ENCODE measurements at regions not wholly inside any gene's neighbourhood (a gene's known extent, or its start where the extent isn't known, plus 50 kb on each side); places are given as distances from the start of the nearest gene placed in this dataset.

- no peak for DNase-seq
Measured at GRCh38 chr3:150264561-150265279, 143.4 kb upstream of the TSC22D2 start.

DNA sequence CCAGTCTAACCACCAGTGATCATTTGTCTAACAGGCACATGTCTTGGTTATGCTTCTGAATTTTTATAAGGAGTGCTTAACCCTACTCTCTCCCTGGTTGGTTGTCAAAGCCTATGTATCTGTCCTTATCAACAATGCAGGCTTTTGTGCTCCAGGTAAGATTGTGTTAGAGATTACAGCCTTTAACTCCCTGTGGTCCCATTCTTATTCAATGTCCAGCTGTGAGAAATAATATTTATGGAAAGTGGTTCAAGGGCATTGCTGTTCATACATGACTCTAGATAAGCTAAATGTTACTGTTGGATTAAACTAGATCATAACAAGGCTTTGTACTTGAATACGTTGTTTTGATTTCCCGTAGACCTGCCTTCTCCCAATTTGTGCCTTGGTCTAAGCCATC, 146.1 kb upstream of the TSC22D2 start:
- DNase-seq, result no peak

DNA sequence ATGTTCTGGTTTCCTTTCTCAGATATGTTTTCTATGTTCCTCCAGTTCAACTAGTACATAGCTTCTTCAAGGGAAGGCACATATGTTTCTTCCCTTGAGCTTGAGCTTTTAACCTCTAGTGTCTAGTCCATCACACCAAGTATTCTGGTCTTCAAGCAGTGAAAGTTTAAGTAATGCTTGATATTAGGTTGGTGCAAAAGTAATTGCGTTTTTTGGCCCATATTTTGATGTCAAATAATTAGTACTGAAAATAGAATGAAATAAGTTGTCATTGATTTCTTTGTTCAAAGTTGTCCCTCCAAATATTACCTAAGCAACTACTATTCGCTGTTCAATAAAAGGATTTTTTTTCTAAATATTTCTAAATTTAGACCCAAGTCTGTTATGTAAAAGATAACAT, 146.7 kb upstream of the TSC22D2 start:
- no peak for DNase-seq

GRCh38 chr3:150260398-150260710, 147.7 kb upstream of the TSC22D2 start:
- no peak for DNase-seq

DNA sequence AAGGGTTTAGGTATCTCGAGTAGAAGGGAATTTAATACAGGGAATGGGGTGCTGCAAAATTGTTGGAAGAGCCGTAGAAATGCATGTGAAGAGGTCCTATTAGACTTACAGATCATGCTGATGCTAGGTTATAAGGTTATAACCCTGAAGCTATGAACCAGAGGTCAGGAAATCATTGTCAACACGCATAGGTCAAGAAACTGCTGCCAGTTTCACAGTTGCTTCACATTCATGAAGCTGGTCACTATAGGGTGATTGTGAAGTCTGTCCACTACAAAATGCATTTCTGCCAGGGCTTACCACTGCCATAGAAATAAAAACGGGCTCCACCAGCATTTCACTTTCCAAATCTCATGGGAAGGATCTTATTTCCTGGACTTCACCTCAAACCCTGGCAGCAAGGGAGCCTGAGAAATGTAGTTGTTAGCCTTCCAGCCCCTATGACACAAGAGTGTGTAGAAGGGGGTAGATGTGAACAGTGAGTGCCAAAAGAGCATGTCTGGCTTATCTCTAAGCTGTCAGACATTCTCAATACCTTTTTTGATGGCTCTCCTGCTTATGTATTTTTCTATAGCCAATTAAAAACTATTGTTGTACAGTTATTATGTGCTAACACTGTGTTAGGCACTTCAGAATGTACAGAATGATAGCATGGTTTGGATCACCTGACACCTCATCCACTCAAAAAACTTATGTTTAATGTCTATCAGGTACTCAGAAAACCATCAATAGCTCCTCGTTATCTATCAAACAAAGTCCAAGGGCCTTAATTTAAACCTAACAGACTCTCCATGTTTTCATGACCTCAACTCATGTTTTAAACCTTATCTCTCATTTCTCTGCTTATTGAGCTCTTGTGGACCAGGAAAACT, 148.3 kb upstream of the TSC22D2 start:
- DNase-seq, result no peak

DNA sequence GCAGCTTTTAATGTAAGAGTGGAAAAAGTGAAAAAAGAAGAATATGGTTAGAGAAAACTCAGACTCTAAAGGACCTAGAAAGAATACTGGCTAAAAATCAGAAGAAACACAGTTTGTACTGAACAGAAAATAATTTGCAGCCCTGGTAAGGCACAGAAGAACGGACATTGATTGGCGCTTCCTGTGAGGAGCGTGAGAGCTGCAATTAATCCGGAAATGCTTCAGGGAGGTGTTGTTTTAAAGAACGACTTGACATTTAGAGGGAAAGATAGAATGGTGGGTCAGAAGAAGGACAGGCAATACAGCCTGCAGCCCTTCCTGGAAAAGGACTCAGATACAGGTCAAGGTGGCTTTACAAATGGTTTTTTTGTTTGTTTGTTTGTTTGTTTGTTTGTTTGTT, 151.3 kb upstream of the TSC22D2 start:
- no peak for DNase-seq

DNA sequence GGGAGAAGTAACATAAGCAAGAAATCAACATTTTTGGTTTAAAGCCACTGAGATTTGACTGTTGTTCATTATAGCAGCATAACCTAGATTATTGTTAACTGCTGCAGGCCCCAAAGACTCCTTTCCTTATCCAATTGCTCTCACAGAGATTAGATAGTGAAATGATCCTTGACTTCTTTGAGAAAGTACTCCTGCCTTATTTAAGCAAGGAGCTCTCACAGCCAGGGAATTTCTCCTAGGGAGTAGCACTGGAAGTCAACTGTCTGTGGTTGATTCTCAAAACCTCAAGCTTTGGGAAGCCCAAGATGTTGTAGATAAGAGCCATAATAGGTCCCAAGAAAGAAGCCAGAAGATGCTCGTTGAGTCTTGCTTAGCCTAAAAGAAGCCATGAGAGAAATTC, 151.8 kb upstream of the TSC22D2 start:
- no peak for DNase-seq

DNA sequence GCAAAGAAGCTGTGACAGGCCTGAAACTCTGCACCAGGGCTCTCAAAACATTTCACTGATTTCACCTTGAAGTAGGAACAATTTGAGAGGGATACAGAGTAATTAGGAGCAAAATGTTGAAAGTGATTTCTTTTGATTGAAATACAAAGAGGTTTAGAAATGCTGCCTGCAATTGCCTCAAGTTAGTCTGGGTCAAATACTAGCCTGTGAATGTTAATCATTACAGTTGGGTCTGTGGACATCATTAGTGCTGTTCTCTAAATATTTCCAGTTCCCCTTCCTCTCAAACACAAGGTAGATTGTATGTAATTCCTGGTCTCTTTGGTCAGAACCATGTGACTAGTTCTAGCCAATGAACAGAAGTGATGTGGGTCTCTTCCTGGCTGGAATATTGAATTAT, 152.3 kb upstream of the TSC22D2 start:
- no peak for DNase-seq

DNA sequence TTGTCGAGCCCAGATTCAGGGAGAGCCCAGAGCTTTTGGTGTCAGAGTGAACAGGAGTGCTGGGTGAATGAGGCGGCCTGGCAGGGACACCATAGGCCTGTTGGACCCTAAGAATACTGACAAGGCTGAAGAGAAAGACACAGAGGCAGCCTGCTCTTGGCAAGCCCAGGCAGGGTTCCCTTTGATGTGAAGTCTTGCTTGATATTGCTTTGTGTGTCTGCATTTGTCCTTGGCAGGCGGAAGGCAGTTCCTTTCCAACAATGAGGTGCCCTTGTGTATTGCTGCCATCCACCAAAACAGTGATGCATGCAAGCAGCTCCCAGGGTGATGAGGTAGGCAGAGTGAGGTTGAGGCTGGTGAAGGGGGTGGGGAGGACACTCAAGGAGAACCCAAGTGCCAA, 152.7 kb upstream of the TSC22D2 start:
- no peak for DNase-seq

GRCh38 chr3:150254309-150254708, 153.8 kb upstream of the TSC22D2 start:
- no peak for DNase-seq

DNA sequence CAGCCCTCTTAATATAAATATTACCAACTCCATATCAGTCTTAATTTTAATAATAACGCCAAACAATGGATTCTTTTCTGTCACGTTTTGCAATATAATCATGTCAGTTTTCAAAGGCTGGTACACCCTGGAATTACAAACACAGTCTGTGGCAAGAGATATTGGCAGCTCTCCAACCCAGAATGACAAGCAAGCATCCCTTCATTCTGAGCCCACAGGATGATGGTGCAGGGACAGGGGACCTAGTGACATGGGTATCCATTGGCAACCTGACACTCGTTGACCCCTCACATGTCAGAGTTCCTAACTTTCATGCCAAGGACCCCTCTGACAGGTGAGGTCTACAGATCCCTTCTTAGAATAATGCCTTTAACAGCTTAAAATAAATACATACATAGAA, 154.5 kb upstream of the TSC22D2 start:
- no peak for DNase-seq

- no peak for DNase-seq
Measured at GRCh38 chr3:150252462-150252861, 155.6 kb upstream of the TSC22D2 start.

DNA sequence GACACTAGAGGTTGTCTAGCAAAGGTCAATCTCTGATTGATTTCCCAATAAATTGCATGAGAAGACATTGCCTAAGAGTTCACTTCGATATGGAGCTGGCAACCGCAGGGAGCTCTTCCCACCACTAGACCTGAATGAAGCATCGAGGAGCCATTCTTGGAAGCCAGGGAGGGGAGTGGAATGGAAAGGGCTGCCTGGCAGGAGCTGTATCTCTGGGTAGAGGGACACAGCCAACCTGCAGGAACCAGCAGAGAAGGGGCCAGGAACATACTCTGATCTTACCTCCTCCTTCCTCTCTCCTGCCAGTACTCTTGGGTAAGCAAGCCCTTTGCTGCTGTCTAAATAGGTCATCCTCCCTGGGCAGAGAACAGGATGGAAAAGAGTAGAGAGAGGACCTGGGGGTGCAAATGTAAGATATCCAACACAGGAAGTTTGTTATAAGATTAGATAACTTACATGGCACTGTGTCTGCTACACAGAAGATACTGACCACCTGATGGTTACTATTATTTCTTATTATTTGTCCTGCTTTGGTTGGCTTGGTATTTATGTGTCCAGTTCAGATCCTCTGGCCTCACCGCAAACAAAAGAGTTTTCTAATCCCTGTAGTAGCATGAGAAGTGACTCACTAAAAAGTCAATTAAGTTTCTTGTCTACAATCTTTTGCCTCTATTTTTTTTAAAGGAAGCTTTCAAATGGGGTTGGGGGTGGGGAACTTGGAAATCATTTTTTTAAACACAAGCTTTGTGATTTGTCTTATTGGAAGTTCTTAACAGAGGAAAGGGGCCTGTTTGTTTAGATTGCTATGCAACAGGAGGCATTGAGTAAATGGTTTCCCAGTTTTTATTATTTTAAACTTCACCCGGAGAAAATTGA, 156.7 kb upstream of the TSC22D2 start:
- no peak for DNase-seq

GRCh38 chr3:150249779-150250470, 158.2 kb upstream of the TSC22D2 start:
- DNase-seq, result no peak

- no peak for DNase-seq
Measured at GRCh38 chr3:150248888-150249681, 159.0 kb upstream of the TSC22D2 start.

DNA sequence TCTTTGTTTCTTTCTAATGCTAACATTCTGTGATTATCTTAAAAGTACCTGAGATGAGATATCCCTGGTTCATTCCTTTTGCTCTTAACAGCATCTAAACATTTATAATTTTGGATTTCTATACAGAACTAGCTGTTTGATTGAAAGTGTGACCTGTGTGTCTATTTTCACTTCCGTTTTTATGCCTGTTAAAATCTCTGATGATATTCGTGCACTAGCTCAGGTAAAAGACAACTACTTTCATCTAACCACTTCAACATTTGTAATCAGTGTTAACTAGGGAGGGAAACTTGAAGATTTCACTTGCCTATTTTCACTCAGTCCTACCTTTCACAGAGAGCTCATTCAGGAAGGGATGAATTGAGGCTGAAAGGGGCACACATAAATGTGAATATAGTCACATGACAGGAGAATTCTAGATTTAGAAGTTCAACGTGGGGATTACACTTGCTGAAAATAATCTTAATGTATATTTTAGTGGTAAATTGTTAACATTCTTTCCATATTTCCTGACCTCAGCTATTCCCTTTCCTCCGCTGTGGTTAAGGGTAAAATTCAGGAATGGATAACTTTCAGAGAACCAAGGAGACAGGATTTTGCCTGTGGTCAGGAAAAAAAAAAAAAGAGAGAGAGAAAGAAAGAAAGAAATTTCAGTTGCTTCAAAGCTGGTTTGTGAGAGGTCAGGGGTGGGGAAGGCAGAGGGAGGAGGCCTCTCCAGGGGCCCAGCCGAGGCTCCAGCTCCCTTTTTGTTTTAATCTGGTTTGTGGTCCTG, 159.8 kb upstream of the TSC22D2 start:
- no peak for DNase-seq

DNA sequence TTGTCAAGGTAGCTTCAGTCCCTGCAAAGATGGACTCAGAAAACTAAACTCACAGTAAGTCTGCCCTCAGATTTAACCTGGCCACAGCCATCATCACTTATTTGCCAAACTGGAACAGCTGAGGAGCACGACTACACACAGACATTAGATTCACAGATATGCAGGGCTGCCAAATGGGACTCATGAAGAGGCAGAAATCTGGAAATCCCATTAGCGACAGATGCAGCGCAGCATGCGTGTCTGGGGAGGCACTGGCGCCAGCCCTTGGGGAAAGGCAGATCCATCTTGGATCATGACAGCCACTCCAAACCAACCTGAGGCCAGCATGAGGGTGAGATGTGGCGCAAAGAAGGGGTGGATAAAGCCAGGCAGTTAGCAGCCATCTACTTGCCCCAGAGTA, 160.7 kb upstream of the TSC22D2 start:
- no peak for DNase-seq

DNA sequence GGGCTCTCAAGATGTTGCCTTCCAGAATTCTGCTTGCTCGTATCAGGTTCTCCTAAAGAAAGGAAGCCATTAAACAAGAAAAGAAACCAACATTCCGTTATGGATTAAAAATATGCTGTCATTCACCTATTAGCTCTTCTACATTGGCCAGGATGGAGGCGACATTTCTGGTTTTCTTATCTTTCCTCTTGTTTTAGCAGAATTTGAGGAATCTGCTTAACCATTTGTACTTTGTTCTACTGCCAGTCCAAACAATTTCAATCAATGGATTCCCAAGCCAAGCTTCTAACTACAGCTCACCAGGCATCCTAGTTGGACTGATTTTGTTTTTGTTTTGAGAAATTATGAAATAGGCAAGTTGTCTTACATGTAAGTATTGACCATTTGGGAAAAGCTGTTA, 164.6 kb upstream of the TSC22D2 start:
- DNase-seq, result no peak

DNA sequence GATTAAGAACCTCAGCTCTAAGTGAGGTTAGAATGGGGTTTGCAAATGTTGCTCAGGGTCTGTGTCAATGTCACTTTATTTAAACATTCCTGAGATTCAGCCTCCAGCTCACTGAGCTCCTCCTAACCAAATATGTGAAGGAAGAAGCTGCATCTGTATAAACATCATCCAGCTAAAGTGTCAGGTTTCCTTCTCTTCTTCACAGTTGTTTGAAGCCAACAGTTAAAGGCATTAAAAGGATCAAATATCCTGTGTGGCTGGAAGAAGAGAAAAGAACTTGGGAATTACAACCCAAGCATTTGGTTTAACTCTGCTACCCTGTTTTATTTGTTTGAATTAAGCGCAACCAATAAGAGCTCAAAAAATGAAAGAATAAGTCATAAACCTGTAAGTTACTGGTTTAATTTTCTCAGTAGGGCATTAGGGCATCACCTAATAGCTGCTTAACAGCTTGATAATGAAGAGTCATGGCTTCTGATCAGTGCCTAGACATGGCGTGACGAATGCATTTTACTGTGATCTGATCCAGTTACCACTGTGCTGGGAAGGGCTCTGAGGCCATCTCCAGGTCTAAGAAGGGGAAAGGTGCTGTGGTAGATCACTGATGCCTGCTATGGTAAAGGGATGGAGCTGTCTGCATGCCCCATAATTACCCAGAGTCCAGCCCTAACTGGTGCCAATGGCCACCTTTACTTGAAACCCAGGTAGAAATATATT, 165.7 kb upstream of the TSC22D2 start:
- DNase-seq, result no peak

DNA sequence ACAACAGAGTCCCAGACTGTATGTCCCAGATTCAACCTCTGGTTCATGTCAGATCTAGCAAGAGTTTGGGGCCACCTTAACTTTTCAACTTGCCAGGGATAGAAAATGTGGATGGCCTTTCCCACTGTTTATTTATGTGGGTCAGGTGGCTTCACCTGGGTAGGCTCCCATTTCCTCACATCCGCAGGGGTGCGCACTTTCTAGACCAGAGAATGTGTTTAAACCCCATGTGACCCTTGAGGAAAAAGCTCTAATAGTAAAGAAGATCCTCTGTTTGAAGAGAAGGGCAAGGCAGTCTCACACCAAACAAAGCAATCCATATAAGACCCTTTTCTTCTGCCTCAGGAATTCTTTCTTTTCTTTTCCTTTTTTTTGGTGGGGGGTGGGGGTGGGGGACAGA, 167.2 kb upstream of the TSC22D2 start:
- no peak for DNase-seq

DNA sequence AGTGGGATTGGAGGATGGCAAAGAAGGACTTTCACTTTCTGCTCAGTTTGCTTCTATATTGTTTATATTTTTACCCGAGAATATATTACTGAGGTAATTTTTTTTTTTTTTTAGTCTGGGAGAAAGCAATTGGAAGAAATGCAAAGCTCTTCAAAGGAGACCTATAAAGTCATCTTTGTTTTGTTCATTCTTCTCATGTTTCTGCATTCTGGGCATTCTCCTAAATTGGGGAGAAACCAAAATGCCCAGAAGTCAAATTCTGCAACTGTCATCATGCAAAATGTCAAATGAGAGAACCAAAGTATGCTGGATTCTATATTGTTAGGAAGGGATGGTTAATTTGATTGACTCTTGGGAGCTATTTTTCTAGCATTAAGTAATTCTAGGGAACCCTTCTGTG, 168.3 kb upstream of the TSC22D2 start:
- DNase-seq, result no peak

Data from T-helper 1 cell (primary cell).